ENCODE measurements at regions not wholly inside any gene's neighbourhood (a gene's known extent, or its start where the extent isn't known, plus 50 kb on each side); places are given as distances from the start of the nearest gene placed in this dataset.

DNA sequence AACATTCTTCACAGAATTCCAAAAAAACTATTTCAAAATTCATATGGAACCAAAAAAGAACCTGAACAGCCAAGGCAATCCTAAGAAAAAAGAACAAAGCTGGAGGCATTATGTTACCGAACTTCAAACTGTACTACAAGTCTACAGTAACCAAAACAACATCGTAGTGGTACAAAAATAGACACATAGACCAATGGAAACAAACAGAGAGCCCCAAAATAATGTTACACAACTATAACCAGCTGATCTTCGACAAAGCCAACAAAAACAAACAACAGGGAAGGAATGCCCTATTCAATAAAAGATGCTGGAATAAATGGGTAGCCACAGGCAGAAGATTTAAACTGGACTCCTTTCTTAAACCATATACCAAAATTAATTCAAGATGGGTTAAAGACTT is 1189.6 kb downstream of the PCDH18 start:
- no peak for DNase-seq

DNA sequence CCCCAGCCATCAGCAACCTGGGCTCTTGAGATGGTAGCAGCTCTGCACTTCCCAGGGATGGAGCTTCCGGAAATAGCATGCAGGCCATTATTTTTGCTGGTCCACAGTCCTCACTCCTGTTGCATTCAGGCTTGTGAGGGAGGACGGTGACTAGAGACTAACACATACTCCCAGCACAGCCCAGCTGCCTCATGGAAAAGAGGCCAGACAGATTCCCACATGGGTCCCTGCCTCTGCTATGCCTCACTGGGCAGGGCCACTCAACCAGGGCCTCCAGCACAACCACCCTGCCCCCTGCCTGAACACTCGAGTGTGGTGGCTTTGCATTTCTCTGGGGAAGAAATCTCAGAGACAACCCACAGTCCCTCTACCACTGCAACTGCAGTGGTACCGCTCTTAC is 1195.1 kb downstream of the PCDH18 start:
- DNase-seq = no peak

DNA sequence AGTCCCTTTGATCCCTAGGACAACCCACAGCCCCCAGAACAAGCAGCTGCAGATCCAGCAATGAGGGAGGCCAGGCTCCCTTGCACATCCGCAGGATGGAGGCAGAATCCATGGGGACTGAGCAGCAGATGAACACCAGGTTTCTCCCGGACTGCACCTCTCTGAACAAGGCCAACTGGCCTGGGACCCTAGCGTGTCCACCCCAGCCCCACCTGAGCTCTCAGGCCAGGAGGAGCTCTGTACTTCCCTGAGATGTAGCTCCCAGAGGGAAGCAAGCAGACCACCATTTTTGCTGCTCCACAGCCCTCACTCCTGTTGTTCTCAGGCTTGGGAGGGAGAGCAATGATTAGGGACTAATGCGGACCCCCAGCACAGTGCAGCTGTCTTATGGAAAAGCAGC is 1195.8 kb downstream of the PCDH18 start:
- no peak for DNase-seq

DNA sequence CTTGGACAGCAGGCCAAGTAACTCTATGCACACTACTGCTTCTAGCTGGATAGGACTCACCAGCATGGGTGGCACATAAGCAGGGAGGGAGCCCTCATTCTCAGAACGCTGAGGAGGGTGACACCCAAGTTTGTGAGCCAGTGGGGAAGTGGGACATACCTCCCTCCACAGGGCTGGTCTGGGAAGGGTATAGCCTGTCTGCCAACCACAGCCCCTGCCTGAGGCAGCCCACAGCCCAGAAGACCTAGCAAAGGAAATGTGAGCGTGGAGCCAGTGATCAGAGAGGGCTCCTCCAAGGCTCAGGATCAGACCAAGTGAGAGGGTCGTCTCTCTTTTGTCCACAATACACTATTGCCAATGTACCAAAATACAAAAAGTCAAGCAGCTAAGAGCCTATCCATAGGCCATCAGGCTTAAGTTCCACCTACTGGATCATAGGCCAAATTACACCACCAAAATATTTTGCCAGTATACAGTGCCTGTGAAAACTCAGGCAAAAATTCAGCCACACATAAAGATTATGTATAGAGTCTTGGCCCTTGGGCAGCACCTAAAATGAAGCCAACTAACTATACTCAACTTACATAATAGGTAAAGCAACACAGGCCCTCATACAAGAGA is 1203.1 kb downstream of the PCDH18 start:
- no peak for DNase-seq

DNA sequence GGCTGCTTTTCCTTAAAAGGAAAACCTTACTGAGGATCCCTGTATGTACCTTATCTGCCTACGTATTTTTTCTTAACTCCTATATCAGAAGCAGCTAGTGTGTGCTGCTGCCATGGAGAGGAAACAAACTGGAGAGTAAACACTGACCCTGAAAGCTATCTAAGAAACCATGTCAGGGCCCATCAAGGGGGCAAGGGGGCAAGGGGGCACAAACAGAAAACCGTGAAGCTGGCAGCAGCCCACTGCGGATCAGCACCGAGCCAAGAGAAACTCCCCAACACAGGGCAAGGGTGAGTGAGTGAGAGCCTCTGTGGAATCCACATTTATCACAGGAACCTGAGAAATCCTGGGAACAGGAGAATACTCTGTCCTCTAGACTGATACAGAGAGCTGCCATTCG is 1204.2 kb downstream of the PCDH18 start:
- DNase-seq = no peak

DNA sequence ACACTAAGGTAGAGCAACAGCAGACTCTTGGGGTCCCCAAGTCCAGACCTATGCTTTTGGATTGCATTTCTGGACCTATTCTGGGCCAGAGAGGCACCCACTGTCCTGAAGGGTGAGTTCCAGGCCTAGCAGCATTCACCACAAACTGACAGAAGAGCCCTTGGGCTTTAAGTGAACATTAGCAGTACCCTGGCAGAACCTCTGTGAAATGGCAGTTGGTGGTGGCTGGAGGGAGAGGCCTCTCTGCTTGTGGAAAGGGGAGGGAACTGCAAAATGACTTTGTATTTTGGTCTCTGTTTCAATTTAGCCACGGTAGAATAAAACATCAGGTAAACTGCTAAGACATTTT is 1211.9 kb downstream of the PCDH18 start:
- no peak for DNase-seq

DNA sequence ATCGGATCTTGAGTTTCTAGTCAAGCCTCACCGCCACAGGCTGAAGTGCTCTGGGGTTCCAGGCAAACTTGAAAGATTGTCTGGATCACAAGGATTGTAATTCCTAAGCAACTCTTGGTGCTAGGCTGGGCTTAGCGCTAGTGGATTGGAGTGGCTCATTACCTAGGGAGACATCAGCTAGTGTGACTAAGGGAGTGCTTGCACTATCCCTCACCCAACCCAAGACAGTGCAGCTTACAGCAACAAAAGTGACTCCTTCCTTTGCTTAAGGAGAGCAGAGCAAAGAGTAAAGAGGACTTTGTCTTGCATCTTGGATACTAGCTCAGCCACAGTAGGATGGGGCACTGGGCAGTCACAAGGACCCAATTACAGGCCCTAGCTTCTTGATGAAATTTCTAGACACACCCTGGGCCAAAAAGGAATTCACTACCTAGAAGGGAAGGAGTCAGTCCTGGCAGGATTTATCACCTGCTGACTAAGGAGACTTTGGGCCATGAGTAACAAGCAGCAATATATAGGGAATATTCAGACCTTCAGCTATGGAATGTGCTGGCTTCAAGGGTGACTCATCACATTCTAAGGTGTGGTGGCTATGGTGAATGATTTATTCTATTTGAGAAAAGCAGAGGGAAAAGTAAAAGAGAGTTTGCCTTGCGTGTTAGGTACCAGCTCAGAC is 1212.4 kb downstream of the PCDH18 start:
- DNase-seq = peak; percentile 39

DNA sequence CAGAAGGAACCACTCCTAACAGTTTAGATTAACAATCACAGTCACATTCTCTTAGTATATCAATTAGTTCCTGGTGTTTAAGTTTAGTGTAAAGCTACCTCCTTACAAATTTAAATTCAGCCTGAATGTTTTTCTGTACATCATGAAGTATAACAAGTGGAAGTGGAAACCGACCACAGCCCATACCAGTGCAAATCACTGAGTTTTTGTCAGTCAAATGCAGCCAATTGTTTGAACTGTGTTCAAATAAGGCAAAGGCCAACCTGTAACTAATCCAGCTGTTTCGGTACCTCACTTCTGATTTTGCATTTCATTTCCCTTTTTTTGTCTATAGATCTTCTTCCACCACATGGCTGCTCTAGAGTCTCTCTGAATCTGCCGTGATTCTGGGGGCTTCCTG is 1215.3 kb downstream of the PCDH18 start:
- no peak for DNase-seq

DNA sequence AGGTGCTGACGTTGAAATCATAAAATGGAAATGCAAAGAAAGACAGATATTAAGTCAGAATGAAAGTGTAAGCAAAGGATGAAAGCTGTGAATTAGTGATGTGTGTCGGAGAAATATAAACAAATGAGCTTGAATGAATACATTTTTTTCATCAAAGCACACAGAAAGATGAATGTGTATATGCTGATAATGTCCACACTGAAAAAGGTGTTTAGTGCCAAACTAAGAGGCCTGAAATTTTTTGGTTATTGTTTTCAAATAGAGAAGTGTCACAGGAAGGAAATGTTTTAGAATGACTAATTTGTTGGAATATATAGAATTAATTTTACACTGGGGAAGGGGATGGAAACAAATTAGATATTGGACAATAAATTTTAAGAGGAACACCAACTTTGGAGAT is 1217.6 kb downstream of the PCDH18 start:
- no peak for DNase-seq

DNA sequence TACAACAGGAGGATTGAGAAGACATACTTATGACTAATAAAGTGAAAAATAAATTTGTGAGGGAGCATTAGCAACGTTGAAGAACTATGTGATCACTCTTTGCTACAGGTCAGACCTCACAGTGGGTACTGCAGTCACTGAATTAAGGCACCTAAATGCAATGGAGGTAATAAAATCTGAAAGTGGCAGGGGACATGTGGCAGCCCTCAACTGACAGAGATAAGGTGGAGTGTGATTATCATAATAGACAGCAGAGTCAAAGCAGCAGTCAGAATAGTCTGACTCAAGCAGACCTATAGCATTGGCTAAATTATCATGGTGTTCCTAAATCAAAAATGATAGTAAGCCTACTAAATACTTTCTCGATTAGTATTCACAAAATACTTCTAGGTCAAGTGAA is 1220.5 kb downstream of the PCDH18 start:
- DNase-seq = no peak

DNA sequence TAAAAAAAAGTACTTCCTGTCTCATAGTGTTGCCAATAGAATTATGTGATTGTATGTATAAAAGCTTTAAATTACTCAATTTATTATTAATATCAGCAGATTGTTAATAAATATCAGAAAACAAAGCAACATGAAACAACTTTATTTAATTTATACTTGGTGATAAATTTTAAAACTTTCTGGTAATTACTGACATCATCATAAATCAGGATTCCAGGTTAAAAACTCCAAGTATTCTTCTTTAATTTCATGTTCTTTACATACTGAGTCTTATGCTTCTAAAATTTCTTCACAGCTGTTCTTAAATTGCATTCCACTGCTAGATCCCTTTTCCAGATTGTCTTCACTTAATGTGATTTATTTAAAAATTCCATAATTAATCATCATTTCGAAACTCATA is 1224.5 kb downstream of the PCDH18 start:
- DNase-seq = no peak

DNA sequence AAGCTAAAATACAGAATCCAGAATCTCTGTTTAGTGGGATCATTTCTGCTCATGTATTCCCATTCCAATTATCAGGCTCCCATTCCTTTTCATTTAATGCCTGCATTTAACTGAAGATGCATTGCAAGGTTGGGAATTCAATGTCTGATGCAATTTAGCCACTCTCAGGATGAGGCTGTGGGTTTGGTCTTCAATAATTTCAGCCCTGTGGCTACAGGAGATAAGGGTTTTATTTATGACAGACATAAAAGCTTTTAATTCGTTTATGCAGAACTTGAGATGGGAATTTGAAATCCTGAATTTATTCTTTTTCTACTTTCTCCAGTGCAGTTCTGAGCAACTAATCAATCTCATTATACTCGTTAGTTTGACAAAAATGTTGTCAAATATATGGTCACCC is 1225.9 kb downstream of the PCDH18 start:
- DNase-seq = no peak

DNA sequence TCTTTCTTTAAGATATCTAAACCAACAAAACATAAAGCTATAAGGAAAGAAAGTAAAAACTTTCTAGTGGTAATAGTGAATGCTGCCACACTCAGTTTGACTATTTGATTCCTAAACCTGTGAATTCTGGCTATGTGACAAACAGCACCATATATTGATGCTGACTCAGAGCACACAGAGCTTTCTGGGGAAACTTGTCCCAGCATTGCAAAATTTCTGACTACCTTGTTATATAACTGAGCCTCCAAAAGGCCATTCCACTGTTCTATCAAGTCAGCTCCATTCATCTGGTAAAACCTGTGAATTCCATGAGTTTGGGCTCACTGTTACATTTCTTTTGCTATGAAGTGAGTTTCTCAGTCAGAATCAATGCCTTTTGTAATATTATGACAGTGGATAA is 1229.7 kb downstream of the PCDH18 start:
- no peak for DNase-seq

DNA sequence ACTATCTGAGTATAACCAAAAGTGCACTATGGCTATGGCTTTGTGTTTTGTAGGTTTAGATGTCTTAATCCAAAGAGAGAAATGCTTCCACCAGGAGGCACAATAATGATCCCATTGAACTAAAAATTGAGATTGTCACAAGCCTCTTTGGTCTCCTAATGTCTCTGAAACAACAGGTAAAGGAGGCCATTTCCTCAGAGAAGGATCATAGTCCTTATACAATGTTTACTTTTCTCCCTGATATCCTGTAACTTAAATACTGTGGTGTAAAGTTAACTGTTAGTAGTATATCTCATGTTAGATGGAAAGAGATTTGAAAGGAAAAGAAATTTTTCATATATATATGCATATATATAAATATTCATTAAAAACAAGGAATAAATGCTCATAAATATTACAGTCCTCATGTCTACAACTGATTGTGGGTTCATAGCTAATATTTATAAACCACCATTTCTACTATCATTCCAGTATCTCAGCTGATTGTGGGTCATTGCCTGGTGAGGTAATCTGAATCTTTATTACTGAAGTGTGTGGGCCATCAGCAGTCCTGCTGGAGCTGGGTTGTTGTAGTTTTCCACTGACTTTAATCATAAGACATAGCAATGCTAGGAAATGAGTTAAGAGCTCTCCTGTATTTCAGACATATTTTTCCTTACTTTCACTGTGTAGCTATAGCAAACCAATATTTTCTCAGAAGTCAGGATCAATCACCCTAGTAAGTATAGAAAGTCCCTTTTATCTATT is 1230.4 kb downstream of the PCDH18 start:
- no peak for DNase-seq

DNA sequence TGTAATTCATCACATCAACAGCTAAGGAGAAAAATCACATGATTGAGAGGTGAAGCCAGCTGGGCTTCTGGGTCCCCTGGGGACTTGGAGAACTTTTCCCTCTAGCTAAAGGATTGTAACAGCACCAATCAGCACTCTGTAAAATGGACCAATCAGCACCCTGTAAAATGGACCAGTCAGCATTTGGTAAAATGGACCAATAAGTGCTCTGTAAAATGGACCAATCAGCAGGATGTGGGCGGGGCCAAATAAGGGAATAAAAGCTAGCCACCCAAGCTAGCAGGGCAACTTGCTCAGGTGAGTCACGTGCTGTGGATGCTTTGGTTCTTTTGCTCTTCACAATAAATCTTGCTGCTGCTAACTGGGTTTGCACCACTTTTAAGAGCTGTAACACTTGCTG is 1248.3 kb downstream of the PCDH18 start:
- DNase-seq = no peak

DNA sequence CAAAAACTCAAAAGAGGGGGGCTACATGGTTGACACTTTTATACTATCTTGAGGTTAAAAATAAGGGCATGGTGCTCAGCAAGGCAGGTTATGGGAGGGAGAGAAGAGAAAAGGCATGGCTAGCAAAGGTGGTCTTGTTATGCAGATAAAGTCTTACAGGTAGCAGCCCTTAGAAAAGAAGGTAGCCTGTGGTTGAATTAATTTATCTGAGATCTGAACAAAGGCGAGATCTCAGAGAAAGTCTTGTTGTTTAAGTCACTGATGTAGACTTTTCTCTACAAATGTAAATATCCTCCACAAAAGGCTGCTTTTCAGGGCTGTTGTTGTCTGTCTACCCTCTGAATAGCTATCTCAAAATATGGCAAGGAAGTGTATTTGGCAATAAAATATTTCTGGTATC is 1250.4 kb downstream of the PCDH18 start:
- DNase-seq = no peak

DNA sequence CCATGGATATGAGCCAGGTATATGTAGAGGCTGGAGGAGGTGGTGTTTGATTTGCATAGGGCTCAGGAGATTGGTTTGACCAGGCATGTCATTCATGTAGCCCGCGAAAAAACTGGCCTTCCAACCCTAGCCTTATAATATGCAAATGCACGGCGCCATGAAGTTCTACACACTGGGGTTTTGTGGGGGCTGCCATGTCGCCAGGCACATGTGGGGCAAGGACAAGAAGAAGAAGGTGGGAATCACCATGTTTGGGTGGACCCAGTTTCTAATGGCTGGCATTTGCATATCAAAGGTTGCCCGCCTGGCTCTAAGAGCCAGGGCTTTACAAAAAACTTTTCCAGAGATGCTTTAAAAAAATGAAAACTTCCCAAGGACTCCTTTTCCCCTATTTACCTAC is 1251.0 kb downstream of the PCDH18 start:
- DNase-seq = no peak

DNA sequence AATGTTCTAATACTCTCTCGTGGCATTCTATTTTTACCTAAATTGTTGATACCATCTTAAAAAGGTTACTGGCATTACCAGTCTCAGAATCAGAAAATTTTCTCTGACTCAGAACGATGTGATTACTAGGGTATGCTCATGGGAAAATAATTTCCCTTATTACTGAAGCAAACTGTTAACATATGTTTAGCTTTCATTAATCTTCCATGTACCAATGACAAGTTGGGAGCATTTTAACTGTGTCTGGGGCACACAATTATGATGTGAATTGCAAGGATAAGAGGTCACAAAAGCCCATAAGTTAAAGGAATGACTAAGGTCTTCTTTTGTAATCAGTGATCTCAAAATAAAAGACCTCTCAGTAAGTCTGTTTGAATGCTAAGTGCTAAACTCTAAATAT is 1254.6 kb downstream of the PCDH18 start:
- DNase-seq = no peak

DNA sequence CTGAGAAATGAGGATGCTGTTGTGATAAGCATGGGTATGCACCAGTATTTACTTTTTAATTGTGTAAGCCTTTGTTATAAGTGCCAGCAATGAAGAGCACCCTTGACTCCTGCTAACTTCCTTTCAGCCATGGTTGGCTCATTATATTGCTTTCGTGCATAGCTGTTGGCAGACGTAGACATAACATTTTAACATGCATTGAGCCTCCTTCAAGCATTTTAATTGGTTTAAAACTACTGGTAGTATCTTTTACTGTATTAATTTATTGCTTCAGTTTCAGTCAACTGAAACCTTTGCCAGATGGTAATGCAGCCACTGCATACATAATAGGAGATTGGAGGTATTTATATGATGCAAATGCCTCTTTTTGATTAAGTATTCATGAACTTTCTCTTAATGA is 1285.4 kb downstream of the PCDH18 start:
- DNase-seq = no peak

DNA sequence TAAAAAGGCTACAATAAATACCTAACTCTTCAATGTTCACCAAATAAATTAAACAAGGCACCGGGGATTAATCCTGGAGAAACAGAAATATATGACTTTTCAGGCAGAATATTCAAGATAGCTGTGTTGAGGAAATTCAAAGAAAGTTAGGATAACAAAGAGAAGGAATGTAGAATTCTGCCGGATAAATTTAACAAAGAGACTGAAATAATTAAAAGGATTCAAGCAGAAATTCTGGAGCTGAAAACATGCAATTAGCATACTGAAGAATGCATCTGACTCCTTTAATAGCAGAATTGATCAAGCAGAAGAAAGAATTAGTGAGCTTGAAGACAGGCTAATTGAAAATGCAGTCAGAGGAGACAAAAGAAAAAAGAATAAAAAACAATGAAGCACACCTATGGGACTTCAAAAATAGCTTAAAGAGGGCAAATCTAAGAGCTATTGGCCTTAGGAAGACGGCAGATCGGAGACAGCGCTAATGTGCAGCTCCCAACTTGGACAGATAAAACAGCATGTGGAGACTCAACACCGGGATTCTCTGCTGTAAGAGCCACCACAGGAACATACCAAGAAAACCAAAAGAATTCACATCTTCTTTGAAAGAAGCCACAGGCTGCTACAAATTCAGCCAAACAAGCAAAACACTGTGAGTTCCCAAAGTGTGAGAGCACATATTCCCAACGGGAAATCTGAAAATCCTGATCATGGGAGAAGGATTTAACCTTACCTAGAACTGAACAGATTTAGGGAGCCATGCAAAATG is 1290.9 kb downstream of the PCDH18 start:
- DNase-seq = no peak

DNA sequence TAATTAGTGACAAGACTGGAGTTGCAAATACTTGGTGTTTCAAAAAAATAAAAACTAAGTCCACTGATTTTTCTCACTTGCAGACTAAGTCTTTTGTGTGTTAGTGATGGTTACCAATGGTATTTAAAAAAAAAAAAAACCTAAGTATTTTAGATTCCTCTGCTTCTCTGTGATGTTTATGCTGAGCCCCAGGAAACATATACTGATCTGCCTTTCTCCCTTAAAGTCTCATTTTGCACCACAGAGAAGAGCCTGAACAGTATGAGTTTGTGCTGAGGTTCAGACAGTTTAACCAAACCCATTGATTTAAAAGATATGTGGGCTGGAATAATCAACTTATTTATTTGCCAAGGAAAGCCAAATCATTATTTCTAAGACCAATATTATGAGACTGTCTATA is 1305.0 kb downstream of the PCDH18 start:
- no peak for DNase-seq

DNA sequence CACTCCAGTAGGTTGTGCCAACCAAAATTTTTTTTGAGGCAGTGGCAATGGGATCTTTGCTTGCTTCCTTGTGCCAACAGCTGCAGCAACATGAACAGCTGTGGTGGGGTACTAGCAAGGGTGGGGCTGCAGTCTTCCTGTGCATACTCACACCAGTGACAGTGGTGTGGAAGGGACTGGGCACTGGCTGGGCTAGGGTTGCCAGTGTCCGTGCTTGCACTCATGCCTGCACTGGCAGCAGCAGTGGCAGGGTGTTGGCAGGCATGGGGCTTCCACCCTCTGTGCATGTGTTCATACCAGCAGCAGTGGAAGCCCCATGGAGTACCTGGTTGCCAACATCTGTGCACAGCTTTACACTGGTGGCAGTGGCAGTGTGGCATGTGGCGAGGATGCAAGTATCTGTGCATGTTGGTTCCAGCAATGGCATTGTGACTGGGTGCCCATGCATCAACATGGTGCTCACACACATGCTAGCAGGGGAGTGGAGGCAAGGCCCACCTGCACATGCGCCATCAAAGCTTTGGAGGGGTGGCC is 1312.6 kb downstream of the PCDH18 start:
- DNase-seq = no peak

DNA sequence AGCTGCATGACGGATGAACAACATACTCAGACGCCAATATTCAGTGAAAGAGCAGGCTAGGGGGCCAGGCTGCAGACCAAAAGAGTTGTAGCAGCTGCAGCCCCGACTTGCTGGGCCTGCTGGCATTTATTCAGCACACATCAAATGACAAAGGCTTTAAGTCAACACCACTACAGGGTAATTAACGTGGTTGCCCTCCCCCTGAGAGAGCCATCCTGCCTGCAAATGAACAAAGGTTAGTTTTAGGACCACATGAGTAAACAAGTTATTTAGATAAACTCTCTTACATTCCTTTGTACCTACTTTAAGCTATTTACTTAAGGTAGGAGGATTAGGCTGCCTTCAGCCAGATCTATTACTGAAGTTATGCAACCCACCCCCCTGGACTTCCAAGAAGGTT is 1329.1 kb downstream of the PCDH18 start:
- DNase-seq = no peak

DNA sequence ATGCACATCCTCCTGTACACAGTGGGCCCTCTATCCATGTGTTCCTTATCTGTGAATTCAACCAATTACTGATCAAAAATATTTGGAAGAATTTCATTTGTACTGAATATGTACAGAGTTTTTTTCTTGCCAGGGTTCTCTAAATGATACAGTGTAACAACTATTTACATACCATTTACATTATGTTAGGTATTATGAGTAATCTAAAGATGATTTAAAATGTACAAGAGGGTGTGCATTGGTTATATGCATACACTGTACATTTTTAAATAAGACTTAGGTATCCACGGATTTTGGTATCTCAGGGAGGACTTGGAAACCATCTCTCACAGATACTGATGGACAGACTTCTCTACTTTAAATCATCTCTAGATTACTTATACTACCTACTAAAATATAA is 1333.9 kb downstream of the PCDH18 start:
- DNase-seq = no peak
